ENCODE measurements at regions not wholly inside any gene's neighbourhood (a gene's known extent, or its start where the extent isn't known, plus 50 kb on each side); places are given as distances from the start of the nearest gene placed in this dataset.

- DNase-seq, result no peak
Observed at GRCh38 chr6:80480421-80481157, 374.1 kb downstream of the BCKDHB start.

- no peak for DNase-seq
Observed at GRCh38 chr6:80478030-80478429, 371.6 kb downstream of the BCKDHB start.

- no peak for DNase-seq
Observed at GRCh38 chr6:80477591-80477990, 371.1 kb downstream of the BCKDHB start.

- DNase-seq, result no peak
Observed at GRCh38 chr6:80472271-80472670, 365.8 kb downstream of the BCKDHB start.

- DNase-seq, result no peak
Observed at GRCh38 chr6:80469977-80470376, 363.5 kb downstream of the BCKDHB start.

- DNase-seq, result no peak
Observed at GRCh38 chr6:80468398-80468797, 361.9 kb downstream of the BCKDHB start.

GRCh38 chr6:80467408-80467807 is 360.9 kb downstream of the BCKDHB start:
- no peak for DNase-seq

GRCh38 chr6:80466981-80467380 is 360.5 kb downstream of the BCKDHB start:
- no peak for DNase-seq

GRCh38 chr6:80465513-80465912 is 359.0 kb downstream of the BCKDHB start:
- no peak for DNase-seq

- DNase-seq, result no peak
Observed at GRCh38 chr6:80464901-80465300, 358.4 kb downstream of the BCKDHB start.

GRCh38 chr6:80463197-80463596 is 356.7 kb downstream of the BCKDHB start:
- DNase-seq, result no peak

GRCh38 chr6:80460257-80460865 is 353.9 kb downstream of the BCKDHB start:
- DNase-seq, result no peak

- no peak for DNase-seq
Observed at GRCh38 chr6:80457439-80457933, 351.0 kb downstream of the BCKDHB start.

GRCh38 chr6:80456724-80457438 is 350.4 kb downstream of the BCKDHB start:
- no peak for DNase-seq

GRCh38 chr6:80454661-80455365 is 348.3 kb downstream of the BCKDHB start:
- DNase-seq, result no peak

- DNase-seq, result peak; percentile 8
Observed at GRCh38 chr6:80454197-80454596, 347.7 kb downstream of the BCKDHB start.

- DNase-seq, result no peak
Observed at GRCh38 chr6:80449726-80450125, 343.3 kb downstream of the BCKDHB start.

- DNase-seq, result no peak
Observed at GRCh38 chr6:80446454-80447045, 340.1 kb downstream of the BCKDHB start.

- no peak for DNase-seq
Observed at GRCh38 chr6:80445751-80446150, 339.3 kb downstream of the BCKDHB start.

- DNase-seq, result no peak
Observed at GRCh38 chr6:80442366-80442765, 335.9 kb downstream of the BCKDHB start.

GRCh38 chr6:80441131-80441530 is 334.7 kb downstream of the BCKDHB start:
- no peak for DNase-seq

GRCh38 chr6:80440496-80441115 is 334.1 kb downstream of the BCKDHB start:
- no peak for DNase-seq
